Adrenal gland (tissue), 5 donors: ENCODE measurements at regions not wholly inside any gene's neighbourhood (a gene's known extent, or its start where the extent isn't known, plus 50 kb on each side); places are given as distances from the start of the nearest gene placed in this dataset.

Experiments
- POLR2A ChIP-seq, 2 donors: fragments of 450-650 bp; IDR thresholded peaks; one replicate each; pipeline ENCODE4 v1.6.1; 2017; ENCODE audit warnings: antibody characterized with exemption in 2 of 2, mild to moderate bottlenecking in 2 of 2, moderate library complexity in 1 of 2
- TF ChIP-seq, protein P1 (sequence below), 6 experiments: fragments of 450-650 bp in 4 of 6; fragments of 200-600 bp in 2 of 6; sonication (generic) in 1 of 6; IDR thresholded peaks; 1 replicate in 5 of 6; 2 replicates in 1 of 6; pipeline versions ENCODE4 v1.5.1 to v1.8.0; 2016 to 2021; ENCODE audit warnings: antibody characterized with exemption in 6 of 6, mild to moderate bottlenecking in 2 of 6, moderate library complexity in 1 of 6
- donor health status: DM: no; HTN: no; CAD: no.

DNA sequence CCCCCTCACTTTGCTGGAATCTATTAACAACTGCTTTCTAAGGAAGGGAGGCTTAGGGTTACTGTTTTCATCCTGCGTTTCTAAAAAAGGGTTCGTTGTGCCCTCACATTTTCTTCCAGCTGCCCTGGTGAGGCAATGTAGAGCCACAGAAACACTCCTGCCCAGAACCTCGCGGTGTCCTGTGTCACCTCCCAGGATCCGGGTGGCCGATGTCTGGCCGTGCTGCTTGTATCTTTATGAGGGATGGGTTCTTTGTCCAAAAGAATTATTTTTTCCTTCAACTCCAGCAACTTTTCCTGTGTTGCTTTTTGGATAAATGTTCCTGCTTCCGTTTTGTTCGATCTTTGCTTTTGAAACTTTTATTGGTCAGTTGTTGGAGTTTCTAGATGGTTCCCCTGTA is 291.8 kb upstream of the HS6ST1 start:
- TF ChIP-seq POLR2A (IDR thresholded peaks at IDR 0.05), result no peak
- TF ChIP-seq, protein P1, sequence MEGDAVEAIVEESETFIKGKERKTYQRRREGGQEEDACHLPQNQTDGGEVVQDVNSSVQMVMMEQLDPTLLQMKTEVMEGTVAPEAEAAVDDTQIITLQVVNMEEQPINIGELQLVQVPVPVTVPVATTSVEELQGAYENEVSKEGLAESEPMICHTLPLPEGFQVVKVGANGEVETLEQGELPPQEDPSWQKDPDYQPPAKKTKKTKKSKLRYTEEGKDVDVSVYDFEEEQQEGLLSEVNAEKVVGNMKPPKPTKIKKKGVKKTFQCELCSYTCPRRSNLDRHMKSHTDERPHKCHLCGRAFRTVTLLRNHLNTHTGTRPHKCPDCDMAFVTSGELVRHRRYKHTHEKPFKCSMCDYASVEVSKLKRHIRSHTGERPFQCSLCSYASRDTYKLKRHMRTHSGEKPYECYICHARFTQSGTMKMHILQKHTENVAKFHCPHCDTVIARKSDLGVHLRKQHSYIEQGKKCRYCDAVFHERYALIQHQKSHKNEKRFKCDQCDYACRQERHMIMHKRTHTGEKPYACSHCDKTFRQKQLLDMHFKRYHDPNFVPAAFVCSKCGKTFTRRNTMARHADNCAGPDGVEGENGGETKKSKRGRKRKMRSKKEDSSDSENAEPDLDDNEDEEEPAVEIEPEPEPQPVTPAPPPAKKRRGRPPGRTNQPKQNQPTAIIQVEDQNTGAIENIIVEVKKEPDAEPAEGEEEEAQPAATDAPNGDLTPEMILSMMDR (IDR thresholded peaks at IDR 0.05), result no peak
